NT2/D1 (cell line): ENCODE measurements at regions not wholly inside any gene's neighbourhood (a gene's known extent, or its start where the extent isn't known, plus 50 kb on each side); places are given as distances from the start of the nearest gene placed in this dataset.
"Not testable (repeated sequence)": the region's sequence is repeated elsewhere in the genome, so short reads cannot be mapped to it uniquely, and the experiment has no call there.

Experiments
- DNase-seq: peaks from one replicate; pipeline ENCODE4 v3.0.0-alpha.2; 2011; ENCODE audit warnings: low read depth, low spot score
- H3K27me3 ChIP-seq: 2 replicates; pipeline ENCODE4 v1.6.0; 2011; ENCODE audit warnings: mild to moderate bottlenecking; ENCODE audit not compliant: insufficient read length, insufficient read depth
- H3K36me3 ChIP-seq: 2 replicates; pipeline ENCODE4 v1.6.1; 2011; ENCODE audit warnings: mild to moderate bottlenecking, low read length, mixed read lengths; ENCODE audit not compliant: insufficient read depth, insufficient read length
- H3K4me1 ChIP-seq: 2 replicates; pipeline ENCODE4 v1.5.1; 2011; ENCODE audit not compliant: insufficient read depth, insufficient read length
- H3K4me3 ChIP-seq: 2 replicates; pipeline ENCODE4 v1.5.1; 2011; ENCODE audit warnings: low read depth; ENCODE audit not compliant: insufficient read length
- H3K9ac ChIP-seq: 2 replicates; pipeline ENCODE4 v1.6.0; 2011; ENCODE audit warnings: low read depth; ENCODE audit not compliant: insufficient read length
- H3K9me3 ChIP-seq: 2 replicates; pipeline ENCODE4 v1.5.1; 2011; ENCODE audit warnings: mild to moderate bottlenecking, low read length; ENCODE audit not compliant: insufficient read depth
- SUZ12 ChIP-seq: IDR thresholded peaks from 2 replicates; pipeline ENCODE4 v1.6.1; 2011; ENCODE audit not compliant: insufficient read length, insufficient read depth; ENCODE audit errors: extremely low read depth
- YY1 ChIP-seq: IDR thresholded peaks from 2 replicates; pipeline ENCODE4 v1.6.1; 2011; ENCODE audit not compliant: insufficient read length, insufficient read depth
- ZNF274 ChIP-seq: IDR thresholded peaks from 2 replicates; pipeline ENCODE4 v1.6.1; 2011; ENCODE audit warnings: mild to moderate bottlenecking, low read depth, low read length

- H3K9ac ChIP-seq = no peak overlapping the region
- no peak for TF ChIP-seq SUZ12
- TF ChIP-seq ZNF274 = no peak
- no peak for TF ChIP-seq YY1
- no peaks in the 10 kb centered on the region for H3K9me3 ChIP-seq
These were observed 964.1 kb downstream of the GRID1 start for GRCh38 chr10:85402541-85402940.

DNA sequence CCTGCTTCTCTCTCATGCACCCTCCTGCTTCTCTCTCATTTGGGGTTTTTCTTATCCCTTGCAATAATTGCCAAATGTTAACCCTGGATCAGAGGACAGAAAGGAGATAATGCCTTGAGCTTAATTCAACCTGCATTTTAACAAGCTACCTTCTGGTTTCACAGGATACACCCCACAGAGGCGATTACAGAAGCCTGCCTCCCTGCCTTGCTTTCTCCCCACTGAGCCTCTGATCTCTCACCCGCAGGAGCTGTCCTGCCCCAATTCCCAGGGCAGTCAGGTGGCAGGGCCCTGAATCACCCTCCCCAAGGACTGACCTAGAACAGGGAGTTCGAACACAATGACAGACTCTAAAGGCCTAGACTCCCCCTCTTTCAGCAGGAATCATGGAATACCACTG lies 959.5 kb downstream of the GRID1 start:
- no peak overlapping the region for H3K4me3 ChIP-seq
- H3K4me1 ChIP-seq = no peaks in the 10 kb centered on the region
- TF ChIP-seq YY1 (no peak), SUZ12 (no peak), ZNF274 (no peak)
- H3K9ac ChIP-seq = no peak overlapping the region
- no peaks in the 10 kb centered on the region for H3K36me3 ChIP-seq
- H3K9me3 ChIP-seq = no peaks in the 10 kb centered on the region
- no peak for DNase-seq
- H3K27me3 ChIP-seq = no peaks in the 10 kb centered on the region

More at GRCh38 chr10:85402541-85402940, 964.1 kb downstream of the GRID1 start:
- DNase-seq = no peak
- Histone ChIP-seq H3K36me3 (no peaks in the 10 kb centered on the region), H3K4me1 (no peaks in the 10 kb centered on the region), H3K4me3 (no peak overlapping the region), H3K27me3 (no peaks in the 10 kb centered on the region)

- H3K4me1 ChIP-seq = no peaks in the 10 kb centered on the region
- no peaks in the 10 kb centered on the region for H3K9me3 ChIP-seq
- no peak overlapping the region for H3K9ac ChIP-seq
- TF ChIP-seq SUZ12 = no peak
- no peak for TF ChIP-seq YY1
- TF ChIP-seq ZNF274 = no peak
- no peaks in the 10 kb centered on the region for H3K36me3 ChIP-seq
- no peaks in the 10 kb centered on the region for H3K27me3 ChIP-seq
- H3K4me3 ChIP-seq = no peak overlapping the region
- DNase-seq = no peak
These were observed 958.2 kb downstream of the GRID1 start for GRCh38 chr10:85408388-85408787.

- not testable (repeated sequence) for H3K9me3 ChIP-seq, DNase-seq, H3K4me1 ChIP-seq, H3K9ac ChIP-seq, H3K4me3 ChIP-seq, H3K36me3 ChIP-seq, H3K27me3 ChIP-seq
These were observed 956.0 kb downstream of the GRID1 start for GRCh38 chr10:85410586-85410985.

GRCh38 chr10:85413570-85413969 lies 953.0 kb downstream of the GRID1 start:
- Histone ChIP-seq H3K36me3 (no peaks in the 10 kb centered on the region), H3K9ac (no peak overlapping the region), H3K4me3 (no peak overlapping the region), H3K27me3 (no peaks in the 10 kb centered on the region), H3K9me3 (no peaks in the 10 kb centered on the region), H3K4me1 (no peaks in the 10 kb centered on the region)
- TF ChIP-seq YY1 = no peak
- no peak for DNase-seq

- H3K9me3 ChIP-seq = no peaks in the 10 kb centered on the region
- DNase-seq = peak; percentile 52
These were observed 945.9 kb downstream of the GRID1 start for GRCh38 chr10:85420501-85421191.

GRCh38 chr10:85421421-85421820 lies 945.2 kb downstream of the GRID1 start:
- H3K9ac ChIP-seq = no peak overlapping the region
- no peak for DNase-seq
- H3K9me3 ChIP-seq = no peaks in the 10 kb centered on the region
- no peak overlapping the region for H3K4me3 ChIP-seq
- TF ChIP-seq SUZ12 = no peak
- TF ChIP-seq YY1 = no peak
- no peak for TF ChIP-seq ZNF274
- no peaks in the 10 kb centered on the region for H3K4me1 ChIP-seq
- H3K27me3 ChIP-seq = no peaks in the 10 kb centered on the region
- no peaks in the 10 kb centered on the region for H3K36me3 ChIP-seq

More at GRCh38 chr10:85420501-85421191, 945.9 kb downstream of the GRID1 start:
- no peak overlapping the region for H3K9ac ChIP-seq
- H3K27me3 ChIP-seq = no peaks in the 10 kb centered on the region
- H3K36me3 ChIP-seq = no peaks in the 10 kb centered on the region
- no peaks in the 10 kb centered on the region for H3K4me1 ChIP-seq
- H3K4me3 ChIP-seq = no peak overlapping the region
- TF ChIP-seq ZNF274 = no peak
- no peak for TF ChIP-seq YY1
- TF ChIP-seq SUZ12 = no peak
